NCI-H2196 treated with DMSO at 0.1 percent for 48 hours (cell line): ENCODE measurements at regions not wholly inside any gene's neighbourhood (a gene's known extent, or its start where the extent isn't known, plus 50 kb on each side); places are given as distances from the start of the nearest gene placed in this dataset.

Experiments
- DNase-seq: peaks from one replicate; lab custom pipeline; 2025; ENCODE audit not compliant: unreplicated experiment; lab: John Stamatoyannopoulos, UW

DNA sequence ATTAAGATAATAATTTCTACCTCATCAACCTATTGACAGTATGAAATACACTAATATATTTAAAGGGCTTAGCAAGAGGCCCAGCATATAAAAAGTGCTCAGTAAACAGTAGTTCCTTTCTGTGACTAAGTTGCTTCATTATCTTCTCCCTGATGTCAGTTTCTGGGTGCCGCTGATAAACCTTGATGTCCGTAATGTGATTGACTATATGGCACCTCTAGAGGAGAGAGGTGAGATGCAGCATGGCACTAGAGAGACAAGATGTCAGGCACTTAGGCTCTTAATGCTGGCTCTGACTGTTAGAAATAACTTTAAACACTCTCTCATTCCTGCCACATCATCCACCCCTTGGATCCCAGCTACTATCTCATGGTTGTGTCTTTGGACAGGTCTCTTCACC lies 455.9 kb upstream of the KLF4 start:
- DNase-seq = no peak

DNA sequence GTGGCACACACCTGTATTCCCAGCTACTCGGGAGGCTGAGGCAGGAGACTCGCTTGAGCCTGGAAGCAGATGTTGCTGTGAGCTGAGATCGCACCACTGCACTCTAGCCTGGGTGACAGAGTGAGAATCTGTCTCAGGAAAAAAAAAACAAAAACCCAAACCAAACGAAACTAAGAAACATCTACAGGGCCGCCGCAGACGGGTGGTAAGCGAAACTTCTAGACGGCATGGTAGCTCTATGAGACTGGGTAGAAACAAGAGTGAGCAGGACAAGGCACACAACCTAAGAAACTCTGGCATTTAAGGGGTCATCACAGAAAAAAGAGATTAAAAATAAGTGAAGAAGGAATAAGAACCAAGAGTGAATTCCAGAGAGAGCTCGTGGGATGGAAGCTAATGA lies 454.8 kb upstream of the KLF4 start:
- no peak for DNase-seq

DNA sequence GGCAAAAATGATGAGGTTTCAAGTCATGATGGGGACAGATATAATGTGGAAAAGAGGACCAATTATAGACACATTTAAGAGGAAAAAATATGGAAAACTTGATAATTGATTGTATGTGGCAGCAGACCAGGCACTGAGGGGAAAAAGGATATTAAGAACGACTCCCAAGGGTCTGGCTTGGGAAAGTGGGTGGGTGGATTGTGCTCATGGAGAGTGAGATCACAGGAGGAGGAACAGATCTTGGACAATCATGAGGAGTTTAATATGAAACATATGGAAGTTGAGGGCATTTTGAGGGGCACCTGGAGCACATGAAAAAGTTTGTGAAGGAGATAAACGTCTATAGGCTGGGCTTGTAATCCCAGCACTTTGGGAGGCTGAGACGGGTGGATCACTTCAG lies 454.3 kb upstream of the KLF4 start:
- no peak for DNase-seq

DNA sequence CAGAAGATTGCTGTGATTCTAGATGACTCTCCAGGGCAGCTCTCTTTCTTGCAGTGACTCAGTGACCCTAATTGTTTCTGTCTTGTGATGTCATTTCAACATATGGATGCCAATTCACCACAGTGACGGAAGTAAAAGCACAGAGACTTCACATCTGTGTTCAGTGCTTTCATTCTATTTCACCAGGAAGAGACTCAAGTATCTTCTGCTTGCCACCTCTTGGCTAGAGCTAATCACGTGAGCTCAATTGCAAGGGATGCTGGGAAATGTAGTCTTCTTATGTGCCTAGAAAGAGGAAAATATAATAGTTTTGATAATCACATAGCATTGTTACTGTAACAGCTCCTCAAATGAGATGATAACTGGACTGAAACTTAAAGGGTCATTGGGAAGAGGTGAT lies 453.3 kb upstream of the KLF4 start:
- no peak for DNase-seq

DNA sequence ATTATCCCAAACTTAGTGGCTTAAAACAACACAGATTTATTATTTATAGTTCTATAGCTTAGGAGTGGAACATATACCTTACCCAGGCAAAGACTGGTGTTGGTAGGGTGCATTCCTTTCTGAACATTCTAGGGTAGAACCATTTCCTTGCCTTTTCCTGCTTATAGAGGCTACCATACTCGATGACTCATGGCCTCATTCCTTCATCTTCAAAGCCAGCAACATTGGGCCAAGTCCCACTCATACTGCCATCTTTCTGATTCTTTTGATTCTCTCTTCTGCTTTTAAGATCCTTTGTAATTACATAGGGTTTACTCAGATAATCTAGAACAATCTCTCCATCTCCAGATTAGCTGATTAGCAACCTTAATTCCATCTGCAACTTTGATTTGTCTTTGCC lies 452.7 kb upstream of the KLF4 start:
- no peak for DNase-seq

DNA sequence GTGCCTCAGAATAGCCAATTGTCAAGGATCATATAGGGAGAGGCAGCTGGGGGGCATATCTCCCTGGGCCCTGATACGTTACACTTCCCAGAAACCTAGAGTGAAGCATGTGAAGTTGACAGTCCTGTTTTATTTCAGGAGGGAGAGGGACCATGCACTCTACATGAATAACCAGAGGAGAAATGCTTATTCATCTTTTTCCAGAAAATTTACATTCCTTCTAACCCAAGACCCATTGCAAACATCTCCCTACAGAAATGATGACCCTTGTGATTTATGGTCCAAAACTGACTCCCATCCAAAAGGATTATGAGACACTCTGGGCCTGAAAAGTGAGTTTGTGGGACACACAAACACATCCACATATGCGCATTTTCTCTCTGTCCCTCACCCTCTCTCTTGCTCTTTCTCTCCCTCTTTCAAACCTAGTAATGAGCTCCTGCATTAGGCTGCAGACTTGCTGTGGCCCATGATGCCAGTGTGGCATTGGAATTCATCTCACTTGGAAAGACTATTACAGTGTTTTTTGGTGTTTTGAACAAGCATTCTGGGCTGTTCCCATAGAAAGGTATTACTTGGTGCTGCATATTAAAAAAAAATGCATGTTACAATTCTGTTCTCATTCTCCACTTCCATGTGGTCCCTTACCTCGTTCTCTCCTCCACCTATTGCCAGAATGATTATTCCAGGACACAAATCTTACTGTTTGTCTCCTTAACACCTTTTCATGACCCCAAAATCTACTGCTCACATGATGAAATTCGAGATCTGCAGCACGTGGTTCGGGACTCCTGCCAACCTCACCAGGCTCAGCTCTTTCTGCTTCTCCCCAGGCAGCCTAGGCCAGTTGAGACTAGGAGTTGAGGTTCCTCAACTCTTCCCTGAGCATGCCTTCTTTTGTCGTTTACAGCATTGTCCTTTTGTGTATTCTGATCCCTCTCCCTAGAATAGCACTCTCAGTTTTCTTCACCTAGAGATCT lies 451.3 kb upstream of the KLF4 start:
- no peak for DNase-seq

DNA sequence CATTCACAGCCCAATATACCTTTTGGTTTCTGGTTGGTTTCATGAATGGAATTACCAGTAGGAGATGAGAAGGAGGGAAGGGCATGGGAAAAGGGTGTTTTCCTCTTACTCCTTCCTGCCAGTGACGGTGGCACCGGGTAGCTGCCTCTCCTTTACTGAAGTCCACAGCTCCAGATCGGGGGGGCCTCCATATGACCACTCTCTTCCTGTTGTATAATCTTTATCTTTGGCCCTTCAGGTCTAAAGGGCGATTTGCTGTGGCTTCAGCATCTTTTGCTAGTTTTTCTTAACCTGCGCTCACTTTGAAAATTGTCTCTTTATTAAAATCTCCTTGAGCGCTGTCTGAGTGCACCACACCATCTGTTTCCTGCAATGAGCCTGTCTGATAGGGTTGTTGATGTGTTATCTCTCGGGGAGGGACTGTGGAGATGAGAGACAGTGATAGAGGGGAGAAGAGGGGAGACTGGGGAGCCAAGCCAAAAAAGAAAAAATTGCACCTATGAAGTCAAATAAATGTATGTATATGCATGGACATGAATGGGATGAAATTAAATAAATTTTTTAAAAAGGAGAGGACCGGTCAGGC lies 449.3 kb upstream of the KLF4 start:
- no peak for DNase-seq

DNA sequence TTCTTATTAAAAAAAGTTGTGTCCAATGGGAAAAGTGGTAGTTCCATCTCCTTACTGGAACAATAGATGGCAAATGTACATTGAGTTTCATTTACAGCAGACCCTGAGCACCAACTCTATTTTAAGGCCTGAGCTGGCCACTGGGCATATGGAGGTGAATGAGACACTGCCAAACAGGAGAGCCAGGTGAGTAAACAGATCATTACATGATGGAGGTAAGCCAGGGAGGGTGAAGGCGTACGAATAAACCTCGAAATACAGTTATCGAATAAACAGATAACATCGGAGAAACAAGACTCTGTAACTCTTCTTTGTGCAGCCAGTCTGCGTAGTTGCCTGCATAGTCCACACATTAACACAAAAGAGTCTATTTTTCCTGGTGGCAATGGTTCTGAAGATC lies 446.4 kb upstream of the KLF4 start:
- peak; percentile 54 for DNase-seq

DNA sequence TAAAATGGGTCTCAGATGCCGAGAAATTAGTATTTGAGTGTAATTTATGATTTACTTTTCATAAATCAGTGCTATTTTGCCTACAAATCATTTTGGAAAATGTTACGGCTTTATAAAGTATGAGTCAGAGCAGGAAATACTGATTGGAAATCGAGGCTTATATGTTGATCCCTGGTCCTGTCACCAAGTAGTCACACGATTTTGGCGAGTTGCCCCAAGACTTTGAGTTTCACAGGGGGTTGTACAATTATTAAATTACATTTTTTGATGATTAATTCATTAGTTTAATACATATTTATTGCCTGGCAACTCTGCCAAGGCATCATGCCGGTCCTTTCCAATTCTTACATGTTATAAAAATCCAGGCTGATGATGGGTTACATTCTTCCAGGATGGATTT lies 443.9 kb upstream of the KLF4 start:
- DNase-seq = no peak

DNA sequence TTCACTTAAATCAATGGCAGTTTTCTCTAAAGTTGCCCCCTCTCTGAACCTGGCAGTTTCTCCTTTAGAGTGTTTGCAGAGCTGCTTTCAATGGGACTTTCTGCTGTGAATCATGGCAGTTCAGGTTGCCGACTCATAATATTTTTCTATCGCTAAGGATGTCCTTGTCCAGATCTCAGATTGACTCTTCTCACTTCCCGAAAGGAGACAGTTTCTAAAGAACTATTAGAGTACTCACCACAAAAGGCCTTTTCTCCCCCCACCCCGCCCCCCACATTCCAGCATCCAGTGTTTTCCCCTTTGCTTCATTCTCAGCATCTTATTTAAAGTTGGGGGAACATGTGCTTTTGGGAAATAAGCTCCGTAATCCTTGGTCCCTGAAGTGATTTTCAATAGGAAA lies 443.5 kb upstream of the KLF4 start:
- DNase-seq = no peak

DNA sequence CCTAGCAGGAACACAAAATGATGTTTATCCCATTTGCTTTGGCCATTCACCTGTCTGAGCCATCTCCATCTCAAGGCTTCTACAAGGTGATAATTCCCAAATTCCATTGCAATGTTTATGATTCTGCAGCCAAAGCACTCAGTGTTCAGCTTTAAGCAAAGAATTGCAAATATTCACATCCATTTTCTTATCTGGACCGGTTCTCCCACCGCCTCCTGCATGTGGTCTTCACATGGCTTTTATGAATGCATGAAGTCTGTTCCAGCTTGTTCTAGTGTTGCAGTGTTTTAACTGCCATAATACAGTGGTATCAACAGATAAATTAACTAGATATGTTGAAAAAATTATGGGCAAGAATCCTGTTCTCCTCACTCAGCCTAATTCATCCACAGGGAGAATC lies 443.0 kb upstream of the KLF4 start:
- no peak for DNase-seq

DNA sequence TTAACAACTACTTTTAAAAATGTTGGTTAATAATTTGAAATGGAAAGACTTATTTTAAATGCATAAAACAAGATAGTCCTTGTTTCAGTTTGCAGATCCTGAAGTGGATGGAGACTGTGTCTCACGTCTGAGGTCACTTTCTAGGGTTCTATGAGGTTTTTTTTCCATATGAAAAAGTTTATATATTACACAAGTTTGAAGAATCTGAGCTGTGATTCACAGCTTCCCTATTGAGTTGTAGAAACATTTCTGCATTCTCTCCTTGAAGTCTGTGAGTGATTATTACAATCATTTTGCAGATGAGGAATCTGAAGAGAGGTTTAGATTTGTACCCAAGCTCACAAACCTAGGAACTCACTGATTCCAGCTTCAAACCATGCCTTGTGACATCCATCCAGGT lies 442.5 kb upstream of the KLF4 start:
- DNase-seq = no peak

DNA sequence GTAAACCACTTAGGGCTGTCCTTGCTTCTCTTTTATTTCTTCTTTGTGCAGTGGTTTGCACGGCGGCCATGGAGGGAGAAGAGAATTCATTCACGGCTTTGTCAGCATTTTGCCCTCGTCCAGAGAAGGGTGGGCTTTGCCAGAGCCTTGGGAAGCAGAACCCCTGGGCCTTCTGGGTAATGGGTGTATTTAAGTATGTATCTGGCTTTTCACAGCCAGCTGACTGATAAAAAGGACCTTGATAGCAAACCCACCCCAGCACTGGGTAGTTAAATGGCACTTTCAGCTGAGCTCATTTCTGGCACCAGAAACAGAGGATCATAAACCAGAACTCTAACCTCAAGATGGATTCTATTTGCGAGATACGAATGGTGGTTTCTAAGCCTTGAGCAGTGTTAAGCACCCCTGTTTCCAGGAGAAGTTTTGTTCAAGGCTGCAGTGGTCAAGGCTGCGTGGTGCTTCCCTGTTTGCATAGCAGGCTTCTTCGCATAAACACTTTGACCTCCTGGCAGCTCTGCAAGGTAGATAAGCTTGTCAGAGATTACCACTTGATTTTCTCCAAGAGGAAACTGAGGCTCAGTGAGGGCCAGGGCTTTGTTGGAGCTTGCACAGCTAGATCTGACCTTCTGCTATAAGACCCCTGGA lies 441.6 kb upstream of the KLF4 start:
- no peak for DNase-seq

DNA sequence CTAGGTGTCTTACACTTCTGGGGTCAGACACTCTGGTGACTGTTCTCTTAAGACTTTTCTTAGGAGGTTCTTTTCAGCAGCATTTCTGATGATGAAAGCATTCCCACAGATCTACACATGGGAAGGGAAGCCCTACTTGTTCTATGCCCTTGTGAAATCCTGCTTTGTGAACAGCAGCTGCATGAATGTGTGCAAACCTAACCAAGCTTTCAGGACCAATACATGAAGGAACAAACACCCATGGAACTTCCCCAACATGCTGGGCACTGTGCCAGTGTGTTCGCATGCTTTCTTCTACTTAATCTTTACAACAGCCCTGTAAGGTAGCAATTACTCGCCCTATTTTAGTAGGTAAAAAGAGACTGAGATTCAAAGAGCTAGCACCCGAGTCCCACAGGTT lies 439.9 kb upstream of the KLF4 start:
- DNase-seq = no peak

DNA sequence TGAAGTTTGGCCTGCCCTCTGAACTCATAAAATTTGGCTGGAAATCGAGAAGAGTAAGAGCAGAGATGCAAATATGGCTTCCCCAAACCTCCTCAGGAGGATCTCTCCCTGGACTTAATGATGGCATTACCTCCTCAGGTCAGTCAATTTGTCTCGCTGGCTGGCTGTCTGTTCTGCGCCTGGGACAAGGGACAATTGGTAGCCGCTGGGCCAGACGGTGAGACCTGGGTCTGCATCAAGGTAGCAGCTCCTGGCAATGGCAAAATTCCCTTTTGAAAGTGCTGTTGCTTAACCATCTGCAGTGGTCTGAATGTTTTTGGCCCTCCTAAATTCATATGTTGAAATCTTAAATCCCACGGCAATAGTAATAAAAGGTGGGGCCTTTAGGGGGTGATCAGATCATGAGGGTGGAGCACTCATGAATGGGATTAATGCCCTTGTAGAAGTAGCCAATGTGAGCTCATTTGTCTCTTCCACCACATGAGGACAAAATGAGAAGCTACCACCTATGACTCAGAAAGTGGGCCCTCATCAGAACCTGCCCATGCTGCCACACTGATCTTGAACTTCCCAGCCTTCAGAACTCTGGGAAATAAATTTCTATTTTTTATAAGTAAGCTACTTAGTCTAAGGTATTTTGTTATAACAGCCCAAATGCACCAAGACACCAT lies 439.3 kb upstream of the KLF4 start:
- DNase-seq = no peak

DNA sequence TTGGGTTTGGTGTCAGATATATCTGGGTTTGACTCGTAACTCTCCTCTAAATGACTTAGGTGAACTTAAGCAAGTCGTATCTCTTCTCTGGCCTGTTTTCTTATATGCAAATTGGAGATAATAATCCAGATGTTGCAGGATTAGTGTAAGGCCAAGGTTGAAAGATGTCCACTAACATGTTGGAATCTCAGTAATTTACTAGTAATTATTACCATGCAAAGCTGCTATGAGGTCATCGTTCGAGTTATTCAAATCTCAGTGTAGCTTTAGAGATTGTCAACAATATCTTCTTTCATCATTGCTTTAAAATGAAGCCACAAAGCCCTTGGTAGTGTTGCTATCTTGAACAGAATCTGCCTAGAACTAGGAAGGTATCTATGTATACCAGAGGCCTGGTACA lies 437.7 kb upstream of the KLF4 start:
- DNase-seq = no peak

DNA sequence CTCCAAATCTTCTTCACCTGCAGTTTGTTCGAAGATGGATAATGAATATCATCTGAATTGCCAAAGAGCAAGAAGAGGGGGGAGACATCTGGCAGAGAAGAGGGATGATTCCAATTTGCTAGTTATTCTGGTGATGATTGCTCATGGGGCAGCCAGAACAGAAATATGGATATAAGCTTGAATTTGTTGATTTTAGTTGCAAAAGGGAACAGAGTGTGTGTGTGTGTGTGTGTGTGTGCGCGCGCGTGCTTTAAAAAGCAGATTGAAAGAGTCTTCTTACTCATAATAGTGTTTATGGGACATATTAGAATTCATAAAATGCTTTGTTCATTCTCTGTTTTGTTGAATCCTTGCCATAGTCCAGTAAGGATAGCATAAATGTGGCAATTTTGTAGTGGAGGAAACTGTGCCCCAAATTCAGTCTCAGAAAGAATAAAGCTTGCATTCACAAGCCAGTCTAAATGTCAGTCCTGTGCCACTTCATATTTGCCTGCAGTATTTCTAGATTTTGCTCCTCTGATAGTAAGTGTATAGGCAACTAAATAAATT lies 436.3 kb upstream of the KLF4 start:
- no peak for DNase-seq

DNA sequence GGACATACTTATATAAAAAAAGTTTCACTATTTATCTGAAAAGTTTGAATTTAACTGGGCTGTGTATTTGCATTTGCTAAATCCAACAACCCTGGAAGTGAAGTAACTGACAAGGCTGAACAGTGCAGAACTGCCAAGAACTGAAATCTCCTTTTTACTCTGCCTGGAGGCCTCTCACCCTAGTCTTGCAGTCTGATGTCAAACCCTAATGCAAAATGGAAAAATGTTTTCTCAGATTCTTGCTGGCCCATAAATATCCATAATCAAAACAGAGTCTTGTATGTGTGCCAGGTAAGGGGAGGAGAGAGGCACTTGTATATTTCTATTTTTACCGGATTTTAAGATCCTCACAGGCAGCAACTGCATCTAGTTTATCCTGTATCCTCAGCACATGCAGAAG lies 432.7 kb upstream of the KLF4 start:
- no peak for DNase-seq

DNA sequence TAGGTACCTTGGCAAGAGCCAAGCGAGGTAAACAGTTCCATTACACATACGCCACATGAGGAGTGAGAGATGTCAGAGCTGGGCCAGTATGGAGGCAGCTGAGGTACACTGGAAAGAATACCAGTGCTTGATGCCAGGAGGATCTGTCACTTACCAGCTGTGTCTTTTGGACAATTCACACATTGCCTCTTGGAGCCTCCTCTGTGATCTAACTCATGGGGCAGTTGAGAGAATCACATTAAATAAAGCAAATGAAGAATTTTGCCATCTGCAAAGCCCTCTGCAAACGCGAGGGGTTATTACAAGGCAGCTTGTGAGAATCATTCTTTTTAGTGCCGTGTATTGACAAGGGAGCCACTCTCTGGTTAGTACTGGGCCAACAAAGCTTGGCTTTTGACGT lies 429.7 kb upstream of the KLF4 start:
- DNase-seq = no peak

DNA sequence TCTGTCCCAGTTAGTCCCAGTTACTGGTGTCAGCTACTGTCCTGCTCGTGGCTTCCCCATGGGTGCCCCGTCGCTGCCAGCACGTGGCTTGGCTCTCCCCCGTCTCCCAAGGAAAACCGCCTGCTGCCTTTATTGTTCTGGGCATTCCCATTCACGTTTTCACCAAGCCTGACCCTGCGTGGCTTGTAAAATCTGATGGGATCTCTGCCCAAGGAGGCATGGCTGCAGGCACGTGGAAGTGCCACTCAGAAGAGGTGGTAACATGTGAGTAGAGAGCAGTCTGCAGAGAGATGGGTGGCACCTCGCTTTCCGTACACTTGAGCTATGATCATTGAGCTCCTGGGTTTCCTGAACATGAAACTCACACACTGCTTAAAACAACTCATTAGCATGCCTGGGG lies 429.2 kb upstream of the KLF4 start:
- DNase-seq = no peak

DNA sequence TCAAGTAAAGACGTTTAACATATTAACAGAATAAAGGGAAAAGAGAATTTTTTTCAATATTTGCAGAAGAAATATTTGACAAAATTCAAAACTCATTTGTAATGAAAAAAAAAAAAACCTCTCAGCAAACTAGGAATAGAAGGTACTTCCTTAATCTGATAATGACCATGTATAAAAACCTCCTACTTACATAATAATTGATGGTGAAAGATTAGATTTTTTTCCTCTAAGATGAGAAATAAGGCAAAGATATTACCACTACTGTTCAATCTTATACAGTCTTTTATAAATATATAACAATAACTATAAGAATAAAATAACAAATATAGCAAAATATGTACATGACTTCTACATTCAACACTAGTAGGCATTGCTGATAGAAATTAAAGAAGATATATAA lies 424.6 kb upstream of the KLF4 start:
- DNase-seq = no peak
